Left lung (tissue), 4 donors: ENCODE measurements at regions not wholly inside any gene's neighbourhood (a gene's known extent, or its start where the extent isn't known, plus 50 kb on each side); places are given as distances from the start of the nearest gene placed in this dataset.

Experiments used
- ATAC-seq: fragments of 200-7000 bp; cut with Tn5 transposase; one replicate; pipeline ENCODE4 v1.9.1; 2020; ENCODE audit warnings: moderate library complexity
- DNase-seq, 4 donors: peaks; one replicate each; pipeline ENCODE4 v3.0.0-alpha.2; 2013 to 2020
- H3K27ac ChIP-seq, 2 donors: fragments of 200-600 bp; sonication (generic) in 1 of 2; one replicate each; pipeline versions ENCODE4 v1.5.0 to v1.8.0; 2020 to 2021
- H3K27me3 ChIP-seq, 2 donors: fragments of 200-600 bp; sonication (generic) in 1 of 2; one replicate each; pipeline versions ENCODE4 v1.5.0 to v1.8.0; 2020 to 2021
- H3K36me3 ChIP-seq, 2 donors: fragments of 200-600 bp; sonication (generic) in 1 of 2; one replicate each; pipeline versions ENCODE4 v1.5.0 to v1.8.0; 2020 to 2021
- H3K4me1 ChIP-seq, 2 donors: fragments of 200-600 bp; one replicate each; pipeline ENCODE4 v1.8.0; 2021
- H3K4me3 ChIP-seq, 2 donors: fragments of 200-600 bp; sonication (generic) in 1 of 2; one replicate each; pipeline versions ENCODE4 v1.5.0 to v1.8.0; 2020 to 2021; ENCODE audit warnings: mild to moderate bottlenecking in 1 of 2
- H3K9me3 ChIP-seq, 2 donors: fragments of 200-600 bp; sonication (generic) in 1 of 2; one replicate each; pipeline versions ENCODE4 v1.5.0 to v1.8.0; 2020 to 2021
- CTCF ChIP-seq, 2 donors: fragments of 200-600 bp; sonication (generic) in 1 of 2; IDR thresholded peaks; one replicate each; pipeline versions ENCODE4 v1.5.0 to v1.8.0; 2021; ENCODE audit warnings: antibody characterized with exemption in 2 of 2
- intact Hi-C, 2 donors: fragments of 100-400 bp; cut with DNase I; formaldehyde crosslinking; loops; one replicate each; pipeline versions ENCODE4 v1.11.2 to v1.14.2; 2022
- donor health status: DM: no; HTN: yes; CAD: no.
- donor health status: DM: no; HTN: no; CAD: no.

- H3K9me3 ChIP-seq, result no peaks in the 10 kb centered on the region
- H3K4me1 ChIP-seq, result no peaks in the 10 kb centered on the region
- no peak for TF ChIP-seq CTCF (IDR thresholded peaks at IDR 0.05)
- no peaks in the 10 kb centered on the region for H3K27me3 ChIP-seq
- no peaks in the 10 kb centered on the region for H3K36me3 ChIP-seq
- intact Hi-C loops, result no loop called here
- H3K27ac ChIP-seq, result no peak overlapping the region
- no peak for ATAC-seq
- no peak overlapping the region for H3K4me3 ChIP-seq
- no peak for DNase-seq
Observed at GRCh38 chr9:4417578-4418325, 72.5 kb upstream of the SLC1A1 start.

- Histone ChIP-seq H3K9me3 (no peaks in the 10 kb centered on the region), H3K27me3 (no peaks in the 10 kb centered on the region), H3K27ac (no peak overlapping the region), H3K4me3 (no peak overlapping the region), H3K36me3 (no peaks in the 10 kb centered on the region), H3K4me1 (no peaks in the 10 kb centered on the region)
- ATAC-seq, result no peak
- DNase-seq, result no peak
- intact Hi-C loops, result no loop called here
- no peak for TF ChIP-seq CTCF (IDR thresholded peaks at IDR 0.05)
Observed at GRCh38 chr9:4416467-4416866, 73.8 kb upstream of the SLC1A1 start.

- no peaks in the 10 kb centered on the region for H3K36me3 ChIP-seq
- no peak for TF ChIP-seq CTCF (IDR thresholded peaks at IDR 0.05)
- H3K27ac ChIP-seq, result no peak overlapping the region
- intact Hi-C loops, result no loop called here
- no peaks in the 10 kb centered on the region for H3K27me3 ChIP-seq
- H3K4me3 ChIP-seq, result no peak overlapping the region
- DNase-seq (no peak), ATAC-seq (no peak)
- H3K9me3 ChIP-seq, result no peaks in the 10 kb centered on the region
- no peaks in the 10 kb centered on the region for H3K4me1 ChIP-seq
Observed at GRCh38 chr9:4415281-4415680, 75.0 kb upstream of the SLC1A1 start.

- intact Hi-C loops, result no loop called here
- no peak for DNase-seq
- H3K27ac ChIP-seq, result no peak overlapping the region
- no peaks in the 10 kb centered on the region for H3K27me3 ChIP-seq
- H3K9me3 ChIP-seq, result no peaks in the 10 kb centered on the region
- no peaks in the 10 kb centered on the region for H3K4me1 ChIP-seq
- no peak for ATAC-seq
- no peaks in the 10 kb centered on the region for H3K36me3 ChIP-seq
- no peak overlapping the region for H3K4me3 ChIP-seq
- TF ChIP-seq CTCF (IDR thresholded peaks at IDR 0.05), result no peak
Observed at GRCh38 chr9:4413856-4414255, 76.4 kb upstream of the SLC1A1 start.

- H3K27me3 ChIP-seq, result no peaks in the 10 kb centered on the region
Observed at GRCh38 chr9:4404156-4404555, 86.1 kb upstream of the SLC1A1 start.

More at GRCh38 chr9:4404156-4404555, 86.1 kb upstream of the SLC1A1 start:
- Histone ChIP-seq H3K36me3 (no peaks in the 10 kb centered on the region), H3K4me3 (no peak overlapping the region), H3K4me1 (no peaks in the 10 kb centered on the region), H3K27ac (no peak overlapping the region), H3K9me3 (peaks cover 0 to 34% of the 10 kb centered on the region in 2 donors)
- intact Hi-C loops, result no loop called here
- no peak for ATAC-seq
- no peak for TF ChIP-seq CTCF (IDR thresholded peaks at IDR 0.05)
- peak in 2 of 4 donors; percentile 13 to 22 for DNase-seq
